Lung (tissue), 11 donors: ENCODE measurements at regions not wholly inside any gene's neighbourhood (a gene's known extent, or its start where the extent isn't known, plus 50 kb on each side); places are given as distances from the start of the nearest gene placed in this dataset.

Experiments
- ATAC-seq: fragments of 200-7000 bp; cut with Tn5 transposase; one replicate; pipeline ENCODE4 v1.9.1; 2020; ENCODE audit warnings: moderate number of reproducible peaks; ENCODE audit not compliant: insufficient read depth, low FRiP score
- DNase-seq, 3 donors: peaks; one replicate each; pipeline ENCODE4 v3.0.0-alpha.2; 2013 to 2017
- H3K27ac ChIP-seq, 2 donors: one replicate each; pipeline ENCODE4 v1.5.1; 2013; ENCODE audit warnings: mild to moderate bottlenecking in 2 of 2, moderate library complexity in 2 of 2, control low read depth in 1 of 2, inconsistent platforms in 1 of 2, low read depth in 1 of 2, low read length in 1 of 2
- H3K27me3 ChIP-seq, 3 donors: one replicate each; pipeline ENCODE4 v1.5.1; 2013; ENCODE audit warnings: low read length in 2 of 3; ENCODE audit not compliant: control insufficient read depth in 3 of 3, insufficient read depth in 3 of 3
- H3K36me3 ChIP-seq, 4 donors: one replicate each; pipeline ENCODE4 v1.5.1; 2013; ENCODE audit warnings: low read length in 4 of 4, mild to moderate bottlenecking in 1 of 4, moderate library complexity in 1 of 4; ENCODE audit not compliant: control insufficient read depth in 4 of 4, insufficient read depth in 4 of 4
- H3K4me1 ChIP-seq, 5 donors: one replicate each; pipeline ENCODE4 v1.5.1; 2013; ENCODE audit warnings: low read length in 5 of 5, mild to moderate bottlenecking in 2 of 5, moderate library complexity in 1 of 5; ENCODE audit not compliant: control insufficient read depth in 5 of 5, insufficient read depth in 5 of 5
- H3K4me3 ChIP-seq: one replicate; pipeline ENCODE4 v1.5.1; 2013; ENCODE audit warnings: mild to moderate bottlenecking, control low read depth, moderate library complexity
- H3K9ac ChIP-seq, 2 donors: one replicate each; pipeline ENCODE4 v1.5.1; 2013; ENCODE audit warnings: low read length in 2 of 2, control low read depth in 1 of 2; ENCODE audit not compliant: insufficient read depth in 1 of 2
- H3K9me3 ChIP-seq, 4 donors: one replicate each; pipeline ENCODE4 v1.5.1; 2013; ENCODE audit warnings: low read length in 3 of 4, mild to moderate bottlenecking in 1 of 4, moderate library complexity in 1 of 4; ENCODE audit not compliant: control insufficient read depth in 4 of 4, insufficient read depth in 3 of 4
- WGBS, 2 donors: extraction: QIAGEN DNeasy Blood & Tissue Kit; methylation state at CpG; one replicate each; pipeline ENCODE4 v1.1.7; 2013; 5-methylcytosine and 5-hydroxymethylcytosine counted together
- TF ChIP-seq, protein P1 (sequence below): IDR thresholded peaks from 2 replicates; pipeline ENCODE4 v1.5.1; 2012; ENCODE audit warnings: mild to moderate bottlenecking; ENCODE audit errors: control extremely low read depth, extremely low read depth
- donor health status: control.
- donor health status: control.
- donor health status: Bipolar disorder and iron deficiency.
- donor health status: healthy.
- donor health status: DM: yes; HTN: yes; CAD: no.

DNA sequence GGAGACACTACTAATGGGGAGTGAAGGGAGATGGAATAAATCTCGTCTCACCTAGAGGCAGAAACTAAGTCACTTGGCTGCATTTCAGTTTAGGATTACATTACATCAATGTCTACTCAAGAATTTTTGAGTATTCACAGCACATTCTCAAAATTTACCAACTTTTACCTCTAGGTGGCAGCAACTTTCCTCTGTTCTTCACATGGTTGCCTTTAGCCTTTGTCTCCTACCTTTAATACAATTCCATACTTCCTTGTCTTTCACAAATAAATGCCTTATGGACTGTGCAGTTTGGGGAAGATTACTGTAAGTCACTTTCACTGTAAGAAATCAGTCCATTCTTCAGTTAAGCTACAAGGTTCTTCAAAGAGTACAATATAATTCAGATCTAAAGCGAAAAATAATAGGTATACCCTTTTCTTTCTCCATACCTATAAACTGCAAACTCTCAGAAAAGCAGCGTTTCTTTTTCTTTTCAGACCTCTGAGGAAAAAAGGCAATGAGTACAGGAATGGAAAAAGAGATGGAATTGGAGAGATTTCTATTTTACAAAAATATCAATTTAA lies 379.4 kb downstream of the KLF12 start:
- WGBS, 2 donors, result 53 to 61% methylated on average over 3 of the region's 3 CpGs
- H3K4me3 ChIP-seq, result no peak overlapping the region
- DNase-seq, result peak; percentile 15 to 89 (median 85)
- H3K9ac ChIP-seq, result peak overlapping the region in 1 of 2 donors; percentile 53
- TF ChIP-seq, protein P1, sequence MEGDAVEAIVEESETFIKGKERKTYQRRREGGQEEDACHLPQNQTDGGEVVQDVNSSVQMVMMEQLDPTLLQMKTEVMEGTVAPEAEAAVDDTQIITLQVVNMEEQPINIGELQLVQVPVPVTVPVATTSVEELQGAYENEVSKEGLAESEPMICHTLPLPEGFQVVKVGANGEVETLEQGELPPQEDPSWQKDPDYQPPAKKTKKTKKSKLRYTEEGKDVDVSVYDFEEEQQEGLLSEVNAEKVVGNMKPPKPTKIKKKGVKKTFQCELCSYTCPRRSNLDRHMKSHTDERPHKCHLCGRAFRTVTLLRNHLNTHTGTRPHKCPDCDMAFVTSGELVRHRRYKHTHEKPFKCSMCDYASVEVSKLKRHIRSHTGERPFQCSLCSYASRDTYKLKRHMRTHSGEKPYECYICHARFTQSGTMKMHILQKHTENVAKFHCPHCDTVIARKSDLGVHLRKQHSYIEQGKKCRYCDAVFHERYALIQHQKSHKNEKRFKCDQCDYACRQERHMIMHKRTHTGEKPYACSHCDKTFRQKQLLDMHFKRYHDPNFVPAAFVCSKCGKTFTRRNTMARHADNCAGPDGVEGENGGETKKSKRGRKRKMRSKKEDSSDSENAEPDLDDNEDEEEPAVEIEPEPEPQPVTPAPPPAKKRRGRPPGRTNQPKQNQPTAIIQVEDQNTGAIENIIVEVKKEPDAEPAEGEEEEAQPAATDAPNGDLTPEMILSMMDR, result peak; percentile 46
- H3K27me3 ChIP-seq, result no peaks in the 10 kb centered on the region
- H3K4me1 ChIP-seq, result peaks cover 0 to 7% (median 0%) of the 10 kb centered on the region in 5 donors
- peak; percentile 62 for ATAC-seq
- no peak overlapping the region for H3K27ac ChIP-seq
- H3K36me3 ChIP-seq, result peaks cover 0 to 2% (median under 1%) of the 10 kb centered on the region in 4 donors
- no peaks in the 10 kb centered on the region for H3K9me3 ChIP-seq

DNA sequence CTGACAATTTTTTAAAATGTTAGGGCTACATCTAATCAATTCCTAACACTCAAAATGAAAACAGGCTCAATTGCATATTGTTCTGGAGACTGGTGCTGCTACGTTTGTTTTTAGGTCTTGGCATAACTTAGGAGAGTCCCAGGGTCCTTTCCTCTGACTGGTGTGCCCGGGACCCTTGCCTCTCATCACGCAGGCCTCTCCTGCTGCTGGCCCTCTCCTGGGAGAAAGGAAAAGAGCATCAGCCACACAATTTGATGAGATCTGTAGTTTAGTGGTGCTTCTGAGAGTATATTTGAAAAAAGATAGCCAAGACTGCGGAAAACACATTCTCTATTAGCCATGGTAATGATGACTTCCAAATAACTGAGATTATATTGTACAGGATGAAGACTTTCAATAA lies 380.0 kb downstream of the KLF12 start:
- Histone ChIP-seq H3K36me3 (peaks cover 0 to 2% (median under 1%) of the 10 kb centered on the region in 4 donors), H3K9ac (no peak overlapping the region), H3K27ac (no peak overlapping the region), H3K4me1 (peaks cover 0 to 7% (median 0%) of the 10 kb centered on the region in 5 donors), H3K27me3 (no peaks in the 10 kb centered on the region), H3K4me3 (no peak overlapping the region), H3K9me3 (no peaks in the 10 kb centered on the region)
- 57 to 63% methylated on average over 4 of the region's 4 CpGs for WGBS, 2 donors
- no peak for ATAC-seq
- TF ChIP-seq, protein P1, result no peak
- no peak for DNase-seq

DNA sequence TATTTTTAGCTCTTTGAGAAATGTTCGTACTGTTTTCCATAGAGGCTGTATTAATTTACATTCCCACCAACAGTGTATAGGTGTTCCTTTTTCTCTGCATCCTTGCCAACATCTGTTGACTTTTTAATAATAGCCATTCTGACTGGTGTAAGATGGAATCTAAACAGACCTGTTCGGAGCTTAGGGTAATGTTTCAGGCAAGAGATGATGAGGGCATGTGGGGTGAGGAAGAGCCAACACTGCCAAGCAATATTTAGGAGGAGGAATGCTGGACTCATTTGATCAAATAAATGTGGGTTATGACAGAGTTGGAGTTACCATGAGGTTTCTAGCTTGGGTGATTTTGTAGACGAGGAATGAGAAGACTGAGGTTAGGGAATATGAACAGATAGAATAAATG lies 382.9 kb downstream of the KLF12 start:
- no peak overlapping the region for H3K27ac ChIP-seq
- no peak overlapping the region for H3K4me3 ChIP-seq
- TF ChIP-seq, protein P1, result no peak
- peaks cover 0 to 2% (median 0%) of the 10 kb centered on the region in 4 donors for H3K36me3 ChIP-seq
- H3K27me3 ChIP-seq, result no peaks in the 10 kb centered on the region
- DNase-seq (no peak), ATAC-seq (no peak)
- H3K9ac ChIP-seq, result no peak overlapping the region
- WGBS, 2 donors, result 85 to 89% methylated on average over 3 of the region's 3 CpGs
- no peaks in the 10 kb centered on the region for H3K9me3 ChIP-seq
- peaks cover 0 to 5% (median 0%) of the 10 kb centered on the region in 5 donors for H3K4me1 ChIP-seq

DNA sequence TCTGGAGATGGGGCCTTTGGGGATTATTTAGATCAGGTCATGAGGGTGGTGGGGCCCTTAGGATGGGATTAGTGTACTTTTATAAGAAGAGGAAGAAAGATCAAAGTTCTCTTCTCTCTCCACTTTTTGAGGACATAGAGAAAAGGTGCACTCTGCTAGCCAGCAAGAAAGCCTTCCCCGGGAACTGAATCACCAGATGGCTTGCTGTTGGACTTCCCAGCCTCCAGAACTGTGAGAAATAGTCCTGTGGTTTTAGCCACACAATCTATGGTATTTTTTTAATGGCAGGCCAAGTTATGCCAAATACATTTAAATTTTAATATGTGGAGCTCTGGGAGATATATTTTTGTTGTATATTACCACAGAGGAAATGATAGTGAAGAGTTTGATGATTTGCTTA lies 385.8 kb downstream of the KLF12 start:
- H3K27ac ChIP-seq, result no peak overlapping the region
- no peaks in the 10 kb centered on the region for H3K27me3 ChIP-seq
- H3K9ac ChIP-seq, result no peak overlapping the region
- H3K4me1 ChIP-seq, result no peaks in the 10 kb centered on the region
- ATAC-seq (no peak), DNase-seq (no peak)
- TF ChIP-seq, protein P1, result no peak
- no peak overlapping the region for H3K4me3 ChIP-seq
- H3K36me3 ChIP-seq, result peaks cover 0 to 5% (median 0%) of the 10 kb centered on the region in 4 donors
- WGBS, 2 donors, result 95 to 98% methylated on average over 1 of the region's 1 CpG
- H3K9me3 ChIP-seq, result no peaks in the 10 kb centered on the region
